ENCODE measurements at regions not wholly inside any gene's neighbourhood (a gene's known extent, or its start where the extent isn't known, plus 50 kb on each side); places are given as distances from the start of the nearest gene placed in this dataset.

- TF ChIP-seq, protein P1, sequence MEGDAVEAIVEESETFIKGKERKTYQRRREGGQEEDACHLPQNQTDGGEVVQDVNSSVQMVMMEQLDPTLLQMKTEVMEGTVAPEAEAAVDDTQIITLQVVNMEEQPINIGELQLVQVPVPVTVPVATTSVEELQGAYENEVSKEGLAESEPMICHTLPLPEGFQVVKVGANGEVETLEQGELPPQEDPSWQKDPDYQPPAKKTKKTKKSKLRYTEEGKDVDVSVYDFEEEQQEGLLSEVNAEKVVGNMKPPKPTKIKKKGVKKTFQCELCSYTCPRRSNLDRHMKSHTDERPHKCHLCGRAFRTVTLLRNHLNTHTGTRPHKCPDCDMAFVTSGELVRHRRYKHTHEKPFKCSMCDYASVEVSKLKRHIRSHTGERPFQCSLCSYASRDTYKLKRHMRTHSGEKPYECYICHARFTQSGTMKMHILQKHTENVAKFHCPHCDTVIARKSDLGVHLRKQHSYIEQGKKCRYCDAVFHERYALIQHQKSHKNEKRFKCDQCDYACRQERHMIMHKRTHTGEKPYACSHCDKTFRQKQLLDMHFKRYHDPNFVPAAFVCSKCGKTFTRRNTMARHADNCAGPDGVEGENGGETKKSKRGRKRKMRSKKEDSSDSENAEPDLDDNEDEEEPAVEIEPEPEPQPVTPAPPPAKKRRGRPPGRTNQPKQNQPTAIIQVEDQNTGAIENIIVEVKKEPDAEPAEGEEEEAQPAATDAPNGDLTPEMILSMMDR (conservative IDR thresholded peaks at IDR 0.05 in 1 of 2, IDR thresholded peaks at IDR 0.05 in 1 of 2; ENCODE audit: extremely low read depth in 1 of 2, insufficient read depth in 1 of 2, low read depth in 1 of 2, low read length in 2 of 2), result no peak
- no peak for TF ChIP-seq EZH2 (IDR thresholded peaks at IDR 0.05; ENCODE audit: borderline replicate concordance, low read length)
These were observed 80.6 kb upstream of the SULF2 start for GRCh38 chr20:47865912-47866311.

Data from mammary epithelial cell (primary cell).